Inflammatory macrophage (primary cell): ENCODE measurements at regions not wholly inside any gene's neighbourhood (a gene's known extent, or its start where the extent isn't known, plus 50 kb on each side); places are given as distances from the start of the nearest gene placed in this dataset.
A peak's percentile ranks its signal among the peaks of the same experiment; 100 is the strongest.
"Not testable (repeated sequence)": the region's sequence is repeated elsewhere in the genome, so short reads cannot be mapped to it uniquely, and the experiment has no call there.

Source experiments
- DNase-seq, 2 donors: peaks; one replicate each; pipeline ENCODE4 v3.0.0-alpha.2; 2020 to 2022

DNA sequence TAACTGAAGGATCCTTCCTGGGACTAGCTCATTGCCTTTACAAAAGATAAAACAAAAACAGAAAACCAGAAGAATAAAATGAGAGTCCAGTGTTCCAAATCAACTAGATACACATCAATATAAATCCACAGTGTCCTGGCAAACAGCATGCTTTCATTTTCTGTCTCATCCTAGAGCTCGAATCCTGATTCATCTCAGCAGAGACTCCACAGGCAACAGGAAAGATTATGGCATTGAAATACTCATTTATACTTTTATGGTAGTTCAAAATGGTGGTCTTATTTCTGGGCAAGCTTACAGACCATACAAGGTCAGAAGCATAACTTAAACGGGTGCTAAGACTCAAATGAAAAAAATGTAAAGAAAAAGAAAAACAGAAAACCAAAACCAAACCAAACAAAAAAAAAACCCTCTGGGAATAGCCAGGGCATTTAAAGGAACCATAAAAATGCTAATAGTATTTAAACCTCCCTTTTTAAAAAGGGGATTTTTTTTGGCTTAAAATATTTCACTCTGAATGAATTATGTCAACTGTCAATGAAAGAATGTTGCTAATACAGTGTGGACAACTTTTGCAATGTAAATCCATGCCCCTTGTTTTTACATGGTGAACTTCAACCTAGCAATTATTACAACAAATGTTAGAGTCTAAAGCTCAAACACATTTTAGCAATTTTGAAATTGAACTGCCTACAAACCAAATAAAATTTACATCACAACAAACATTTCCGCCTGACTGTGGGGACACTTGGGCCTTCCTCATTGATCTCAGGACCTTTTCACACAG lies 57.9 kb downstream of the GPR101 start:
- DNase-seq: no peak

DNA sequence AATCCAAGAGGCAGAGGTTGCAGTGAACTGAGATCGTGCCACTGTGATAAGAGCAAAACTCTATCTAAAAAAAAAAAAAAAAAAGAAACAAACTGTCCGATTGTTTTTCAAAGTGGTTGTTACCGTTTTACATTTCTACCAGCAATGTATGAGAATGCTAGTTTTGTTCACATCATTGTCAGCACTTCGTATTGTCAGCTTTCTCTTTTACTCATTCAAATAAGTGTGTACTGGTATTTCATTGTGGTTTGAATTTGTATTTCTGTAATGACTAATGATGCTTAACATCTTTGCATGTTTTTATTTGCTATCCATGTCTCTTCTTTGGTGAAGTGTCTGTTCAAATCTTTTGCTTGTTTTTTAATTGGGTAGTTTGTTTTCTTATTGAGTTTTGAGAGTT lies 65.8 kb downstream of the GPR101 start:
- no peak for DNase-seq

DNA sequence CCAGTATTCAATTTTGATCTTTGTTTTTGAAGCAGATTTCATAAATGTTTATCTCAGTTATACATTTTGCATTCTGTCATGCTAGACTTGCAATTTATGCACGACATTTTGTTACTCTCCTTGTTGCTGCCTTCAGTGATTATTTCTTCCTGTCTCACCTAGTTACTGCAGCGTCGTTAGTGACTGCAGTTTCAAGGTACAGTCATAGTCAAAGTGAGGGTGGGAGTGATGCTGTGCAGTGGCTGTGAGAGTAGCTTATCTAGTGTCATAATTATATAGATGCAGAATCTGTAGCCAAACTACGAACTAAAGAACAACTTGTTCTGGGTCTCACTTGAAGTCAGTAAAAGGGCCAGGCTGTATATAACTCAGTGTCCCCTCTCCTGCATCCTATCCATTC lies 69.8 kb downstream of the GPR101 start:
- no peak for DNase-seq

DNA sequence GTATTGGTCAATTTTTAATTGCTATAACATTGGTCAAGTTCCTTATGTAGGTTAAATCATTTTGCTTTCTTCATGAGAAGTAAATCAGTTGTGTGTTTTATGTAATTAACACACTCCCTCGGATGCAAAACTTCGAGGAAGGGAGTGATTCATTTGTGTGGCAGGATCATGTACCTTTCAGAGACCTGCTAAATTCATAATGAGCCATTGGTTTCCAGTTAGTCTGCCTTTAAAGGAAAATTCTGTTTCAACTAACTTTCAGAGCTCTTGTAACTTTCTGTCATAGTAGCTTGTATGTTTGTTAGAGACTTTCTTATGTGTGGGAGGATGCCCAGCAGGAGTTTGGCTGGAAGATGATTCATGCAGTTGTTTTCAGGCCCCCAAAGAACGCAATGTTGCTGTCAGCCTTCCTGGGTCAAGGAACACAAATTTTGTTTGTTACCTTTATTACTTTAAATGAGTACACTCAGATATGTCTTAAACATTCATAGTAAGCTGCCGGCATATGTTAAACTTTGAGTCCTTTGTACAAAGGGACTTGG lies 72.1 kb downstream of the GPR101 start:
- no peak for DNase-seq

DNA sequence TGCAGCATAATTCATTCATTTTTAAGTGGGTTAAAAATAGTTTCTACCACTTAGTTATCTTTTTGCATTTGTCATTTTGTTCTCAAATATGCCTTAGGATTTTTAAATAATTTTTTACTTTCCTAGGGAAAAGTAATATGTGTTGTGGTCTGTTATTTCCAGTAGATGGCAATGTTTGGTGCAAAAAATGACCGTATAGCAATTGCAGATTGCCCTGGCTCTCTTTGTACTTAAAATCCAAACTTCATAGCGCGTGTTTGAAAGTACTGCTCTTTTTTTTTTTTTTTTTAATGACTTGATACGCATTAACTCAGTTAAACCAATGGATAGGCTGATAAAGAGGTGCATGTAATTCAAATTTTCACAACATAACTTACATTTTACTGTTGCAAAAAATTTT lies 74.4 kb upstream of the RBMX start:
- DNase-seq: peak; percentile 3 to 10

DNA sequence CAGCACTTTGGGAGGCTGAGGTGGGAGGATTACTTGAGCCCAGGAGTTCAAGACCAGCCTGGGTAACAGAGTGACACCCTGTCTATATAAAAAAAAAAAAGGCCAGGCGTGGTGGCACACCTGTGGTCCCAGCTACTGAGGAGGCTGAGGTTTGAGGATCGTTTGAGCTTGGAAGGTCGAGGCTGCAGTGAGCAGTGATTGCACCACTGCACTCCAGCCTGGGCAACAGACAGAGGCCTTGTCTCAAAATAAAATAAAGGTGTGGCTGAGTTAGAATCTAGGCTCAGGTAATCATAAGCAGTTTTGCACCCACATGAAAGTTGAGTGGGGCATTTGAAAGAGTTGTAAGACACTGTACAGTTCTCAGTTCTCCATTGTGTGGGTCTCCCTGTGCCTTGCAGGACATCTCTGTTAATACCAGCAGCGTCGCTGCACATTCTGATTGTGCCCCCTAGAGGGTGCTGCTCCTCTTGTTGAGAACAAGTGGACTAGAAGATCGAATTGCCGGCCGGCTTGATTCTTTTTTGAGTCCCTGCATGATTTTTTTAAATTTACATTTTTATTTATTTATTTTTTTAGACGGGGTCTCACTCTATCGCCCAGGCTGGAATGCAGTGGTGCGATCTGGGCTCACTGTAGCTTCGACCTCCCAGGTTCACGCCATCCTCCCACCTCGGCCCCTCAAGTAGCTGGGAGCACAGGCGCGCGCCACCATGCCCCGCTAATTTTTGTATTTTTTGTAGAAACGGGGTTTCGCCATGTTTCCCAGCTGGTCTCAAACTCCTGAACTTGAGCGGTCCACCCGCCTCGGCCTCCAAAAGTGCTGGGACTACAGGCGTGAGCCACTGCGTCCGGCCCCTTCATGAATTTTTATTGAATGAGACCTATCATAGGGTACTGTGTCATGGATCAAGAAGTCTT lies 73.6 kb upstream of the RBMX start:
- DNase-seq: peak; percentile 57 to 70

DNA sequence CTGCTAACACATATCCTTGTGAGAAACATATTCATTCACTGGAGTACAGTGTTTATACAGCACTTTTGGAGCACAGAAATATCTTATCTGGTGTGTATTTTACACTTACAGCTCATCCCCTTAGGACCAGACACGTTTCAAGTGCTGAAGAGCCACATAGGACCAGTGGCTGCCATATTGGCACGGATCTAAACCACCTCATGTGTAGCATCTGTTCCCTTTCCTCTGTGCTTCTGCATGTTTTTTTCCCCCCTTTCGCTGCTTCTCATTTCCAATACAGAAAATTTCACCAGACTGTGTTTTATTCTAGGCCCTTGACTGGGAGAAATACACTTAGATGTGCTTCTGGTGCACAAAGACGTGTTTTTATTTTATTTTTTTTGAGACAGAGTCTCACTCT lies 69.7 kb upstream of the RBMX start:
- DNase-seq: no peak

DNA sequence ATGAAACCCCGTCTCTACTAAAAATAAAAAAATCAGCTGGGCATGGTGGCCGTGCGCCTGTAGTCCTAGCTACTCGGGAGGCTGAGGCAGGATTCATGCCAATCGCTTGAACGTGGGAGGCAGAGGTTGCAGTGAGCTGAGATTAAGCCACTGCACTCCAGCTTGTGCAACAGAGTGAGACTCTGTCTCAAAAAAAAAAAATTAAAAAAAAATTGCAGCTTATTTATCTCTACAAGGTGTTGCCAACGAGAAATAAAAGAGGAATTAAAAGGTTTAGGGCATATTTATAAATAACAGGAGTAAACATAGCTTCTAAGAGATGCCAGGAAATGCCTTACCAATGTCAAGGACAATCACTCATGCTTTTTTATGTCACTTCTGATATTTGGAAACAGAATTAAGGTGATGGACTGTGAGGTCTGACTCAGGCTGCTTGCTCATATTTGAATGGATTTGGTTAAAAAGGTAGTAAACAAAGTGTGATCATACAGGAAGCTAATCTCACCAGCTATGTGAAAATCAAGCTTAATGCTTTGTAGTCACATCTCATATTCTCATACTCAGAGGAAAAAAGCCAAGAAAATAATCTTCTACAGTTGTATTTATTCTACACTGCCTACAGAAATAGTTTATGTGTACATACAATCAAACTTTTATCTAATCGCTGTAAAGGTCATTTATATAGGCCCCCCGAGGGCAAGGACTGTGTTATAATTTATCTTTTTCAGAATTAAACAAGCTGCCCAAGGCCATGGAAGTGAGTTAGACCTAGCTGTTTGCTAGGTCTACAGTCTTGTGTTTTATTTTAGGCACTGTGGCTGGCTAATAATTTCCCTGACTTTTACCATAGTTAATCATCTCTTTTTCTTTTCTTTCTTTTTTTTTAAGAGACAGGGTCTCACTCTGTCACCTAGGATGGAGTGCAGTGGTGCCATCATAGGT lies 61.1 kb upstream of the RBMX start:
- DNase-seq: no peak

DNA sequence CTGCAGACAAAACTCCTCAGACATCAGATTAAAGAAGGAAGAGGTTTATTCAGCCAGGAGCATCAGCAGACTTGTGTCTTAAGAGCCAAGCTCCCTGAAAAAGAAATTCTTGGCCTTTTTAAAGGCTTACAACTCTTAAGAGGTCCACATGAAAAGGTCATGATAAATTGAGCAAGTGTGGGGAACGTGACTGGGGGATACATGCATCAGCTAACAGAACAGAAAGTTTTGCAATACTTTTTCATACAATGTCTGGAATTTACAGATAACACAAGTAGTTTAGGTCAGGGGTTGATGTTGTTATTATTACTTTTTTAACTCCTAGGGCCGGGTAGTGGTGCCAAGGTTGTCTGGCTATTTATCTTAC lies 55.6 kb upstream of the RBMX start:
- DNase-seq: no peak

DNA sequence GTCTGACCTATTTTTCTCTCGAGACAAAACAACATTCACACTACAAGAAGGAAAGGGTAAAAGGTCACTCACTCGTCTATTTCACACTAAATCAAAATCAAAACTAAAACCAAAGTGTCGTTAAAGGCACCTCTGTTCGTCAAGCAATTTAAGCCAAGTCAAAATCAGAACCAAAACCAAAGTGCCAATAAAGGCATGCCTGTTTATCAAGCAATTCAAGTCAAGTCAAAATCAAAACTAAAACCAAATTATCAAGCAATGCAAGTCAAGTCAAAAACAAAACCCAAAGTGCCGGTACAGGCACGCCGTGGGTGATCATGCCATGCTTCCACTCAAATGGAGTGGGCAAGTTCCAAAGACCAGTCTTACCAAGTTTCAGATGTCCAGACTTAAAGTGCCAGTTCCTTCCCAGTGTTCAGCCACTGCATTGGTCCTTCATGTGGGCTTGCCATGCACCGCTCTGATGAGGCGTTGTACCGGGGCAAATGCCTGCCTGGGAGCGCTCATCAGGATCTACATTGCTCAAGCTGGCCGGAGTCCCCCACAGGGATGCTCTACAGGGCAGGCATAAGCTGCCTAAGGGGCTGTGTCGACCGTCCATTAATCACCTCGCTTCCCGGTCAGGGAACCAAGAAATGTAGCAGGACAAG lies 55.1 kb upstream of the RBMX start:
- not testable (repeated sequence) for DNase-seq

DNA sequence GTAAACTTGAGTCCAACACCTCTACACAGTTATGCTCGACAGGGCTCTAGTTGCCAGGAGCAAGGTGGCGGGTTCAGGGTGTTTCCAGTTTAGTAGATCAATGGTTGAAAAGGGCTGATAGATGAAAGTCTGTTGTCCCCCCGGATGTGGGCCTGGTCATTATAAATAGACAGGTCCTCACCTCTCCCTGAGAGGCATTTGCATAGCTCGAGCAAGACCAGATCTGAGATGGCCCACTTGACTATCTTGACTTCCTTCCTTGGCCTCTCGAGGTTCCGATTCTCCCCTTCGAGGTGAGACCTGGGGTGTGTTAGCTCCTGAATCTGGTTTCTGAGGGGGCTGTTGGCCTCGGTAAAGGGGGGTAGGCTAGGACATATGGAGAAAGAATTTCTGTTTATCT lies 54.1 kb upstream of the RBMX start:
- not testable (repeated sequence) for DNase-seq

DNA sequence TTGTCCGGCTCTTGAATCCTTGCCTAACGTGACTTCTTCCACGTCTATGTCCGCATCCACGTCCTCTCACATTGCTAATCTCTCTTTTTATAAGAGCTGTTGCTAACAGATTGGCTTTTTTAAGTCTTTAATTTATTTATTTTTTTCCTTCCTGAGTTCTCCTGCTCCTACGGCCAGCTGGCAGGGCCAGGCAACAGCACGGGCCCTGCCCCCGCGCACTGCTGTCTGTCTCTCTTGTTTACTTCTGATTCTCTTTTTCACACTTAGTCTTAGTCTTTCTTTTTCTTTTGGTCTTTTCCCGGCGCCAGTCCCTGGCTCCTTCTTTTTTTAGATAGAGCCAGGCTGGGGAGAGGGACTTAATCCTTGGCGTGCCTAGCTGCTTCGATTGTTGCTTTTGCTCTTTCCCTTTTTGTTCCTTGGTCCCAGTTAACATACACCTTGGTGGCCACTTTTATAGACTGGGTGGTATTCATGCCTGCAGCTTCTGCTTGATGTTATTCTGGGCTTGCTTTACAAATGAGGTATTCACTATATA lies 53.2 kb upstream of the RBMX start:
- no peak for DNase-seq

DNA sequence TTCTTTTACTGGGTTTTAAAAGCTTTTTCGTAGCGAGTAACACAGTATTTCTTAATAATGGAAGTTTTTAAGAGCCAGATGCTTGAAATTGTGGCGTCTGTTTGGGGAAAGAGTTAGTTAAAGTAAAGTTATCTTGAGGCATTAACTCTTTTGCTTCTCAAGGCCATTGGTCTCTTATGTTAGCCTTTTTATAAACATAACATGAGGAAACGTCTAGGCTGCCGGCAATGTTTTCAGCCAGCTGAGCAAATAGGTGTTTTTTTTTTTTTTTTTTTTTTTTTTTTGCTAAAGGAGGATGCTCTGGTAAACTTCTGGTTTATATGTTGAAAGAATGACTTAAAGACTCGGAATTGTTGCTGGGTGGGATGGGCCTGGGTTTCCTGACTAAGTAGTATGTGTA lies 51.1 kb upstream of the RBMX start:
- no peak for DNase-seq
